GM21576 (cell line): ENCODE measurements at regions not wholly inside any gene's neighbourhood (a gene's known extent, or its start where the extent isn't known, plus 50 kb on each side); places are given as distances from the start of the nearest gene placed in this dataset.

Source experiments
- ATAC-seq: cut with Tn5 transposase; IDR thresholded peaks from one replicate; pipeline ENCODE4 v1.9.1; 2021; ENCODE audit warnings: mild to moderate bottlenecking, moderate library complexity; ENCODE audit not compliant: unreplicated experiment

GRCh38 chr17:79188048-79188447 lies 113.4 kb downstream of the ENGASE start:
- no peak for ATAC-seq

- no peak for ATAC-seq
These were observed 112.6 kb downstream of the ENGASE start for GRCh38 chr17:79187186-79187585.

- no peak for ATAC-seq
These were observed 111.8 kb downstream of the ENGASE start for GRCh38 chr17:79186406-79186805.

GRCh38 chr17:79185671-79186070 lies 111.0 kb downstream of the ENGASE start:
- no peak for ATAC-seq

- ATAC-seq: no peak
These were observed 109.6 kb downstream of the ENGASE start for GRCh38 chr17:79184219-79184618.

GRCh38 chr17:79183293-79184158 lies 108.9 kb downstream of the ENGASE start:
- no peak for ATAC-seq

- no peak for ATAC-seq
These were observed 108.3 kb downstream of the ENGASE start for GRCh38 chr17:79183043-79183292.

GRCh38 chr17:79182176-79183042 lies 107.8 kb downstream of the ENGASE start:
- ATAC-seq: no peak

GRCh38 chr17:79180358-79181005 lies 105.9 kb downstream of the ENGASE start:
- no peak for ATAC-seq

GRCh38 chr17:79179334-79179733 lies 104.7 kb downstream of the ENGASE start:
- no peak for ATAC-seq

- no peak for ATAC-seq
These were observed 103.3 kb downstream of the ENGASE start for GRCh38 chr17:79177877-79178276.

GRCh38 chr17:79176792-79177601 lies 102.4 kb downstream of the ENGASE start:
- ATAC-seq: no peak

GRCh38 chr17:79174905-79175856 lies 100.6 kb downstream of the ENGASE start:
- ATAC-seq: no peak

- no peak for ATAC-seq
These were observed 99.7 kb downstream of the ENGASE start for GRCh38 chr17:79174193-79174765.

- no peak for ATAC-seq
These were observed 96.6 kb downstream of the ENGASE start for GRCh38 chr17:79171188-79171587.

GRCh38 chr17:79169861-79170260 lies 95.2 kb downstream of the ENGASE start:
- no peak for ATAC-seq

GRCh38 chr17:79169366-79169765 lies 94.7 kb downstream of the ENGASE start:
- ATAC-seq: no peak

GRCh38 chr17:79168486-79169055 lies 93.9 kb downstream of the ENGASE start:
- no peak for ATAC-seq

- ATAC-seq: no peak
These were observed 92.9 kb downstream of the ENGASE start for GRCh38 chr17:79167486-79167885.
